GM12864 (cell line): ENCODE measurements at regions not wholly inside any gene's neighbourhood (a gene's known extent, or its start where the extent isn't known, plus 50 kb on each side); places are given as distances from the start of the nearest gene placed in this dataset.

Source experiments
- DNase-seq: peaks from one replicate; pipeline ENCODE4 v3.0.0-alpha.2; 2011; ENCODE audit warnings: low read depth
- H3K4me3 ChIP-seq: 2 replicates; pipeline ENCODE4 v1.5.1; 2011; ENCODE audit warnings: mild to moderate bottlenecking, low read depth, low read length, control low read depth
- TF ChIP-seq, protein P1 (sequence below): IDR thresholded peaks from 2 replicates; pipeline ENCODE4 v1.5.1; 2011; ENCODE audit warnings: low read depth, mild to moderate bottlenecking, moderate library complexity, low read length, control low read depth, inconsistent platforms; ENCODE audit errors: missing control alignments

GRCh38 chr12:114917307-114917706, 233.3 kb upstream of the TBX3 start:
- H3K4me3 ChIP-seq = no peak overlapping the region
- TF ChIP-seq, protein P1, sequence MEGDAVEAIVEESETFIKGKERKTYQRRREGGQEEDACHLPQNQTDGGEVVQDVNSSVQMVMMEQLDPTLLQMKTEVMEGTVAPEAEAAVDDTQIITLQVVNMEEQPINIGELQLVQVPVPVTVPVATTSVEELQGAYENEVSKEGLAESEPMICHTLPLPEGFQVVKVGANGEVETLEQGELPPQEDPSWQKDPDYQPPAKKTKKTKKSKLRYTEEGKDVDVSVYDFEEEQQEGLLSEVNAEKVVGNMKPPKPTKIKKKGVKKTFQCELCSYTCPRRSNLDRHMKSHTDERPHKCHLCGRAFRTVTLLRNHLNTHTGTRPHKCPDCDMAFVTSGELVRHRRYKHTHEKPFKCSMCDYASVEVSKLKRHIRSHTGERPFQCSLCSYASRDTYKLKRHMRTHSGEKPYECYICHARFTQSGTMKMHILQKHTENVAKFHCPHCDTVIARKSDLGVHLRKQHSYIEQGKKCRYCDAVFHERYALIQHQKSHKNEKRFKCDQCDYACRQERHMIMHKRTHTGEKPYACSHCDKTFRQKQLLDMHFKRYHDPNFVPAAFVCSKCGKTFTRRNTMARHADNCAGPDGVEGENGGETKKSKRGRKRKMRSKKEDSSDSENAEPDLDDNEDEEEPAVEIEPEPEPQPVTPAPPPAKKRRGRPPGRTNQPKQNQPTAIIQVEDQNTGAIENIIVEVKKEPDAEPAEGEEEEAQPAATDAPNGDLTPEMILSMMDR = no peak
- no peak for DNase-seq

DNA sequence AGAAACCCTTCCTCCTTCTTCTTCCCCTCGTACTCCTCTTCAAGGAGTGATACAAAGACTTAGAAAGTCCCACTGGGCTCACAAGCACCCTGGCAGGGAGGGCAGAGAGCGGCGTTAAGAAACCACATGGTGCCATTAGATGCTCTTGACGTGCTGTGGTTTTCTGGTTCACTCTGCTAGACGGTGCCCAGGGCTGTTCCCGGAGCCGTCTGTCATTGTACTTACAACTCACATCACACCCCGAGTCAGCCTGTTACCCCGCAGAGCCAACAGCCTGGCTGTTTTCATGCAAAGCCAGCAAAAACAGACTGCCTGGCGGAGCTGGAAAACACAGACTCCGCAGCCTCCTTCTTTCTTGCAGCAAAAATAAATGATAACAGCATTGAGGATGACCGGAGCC, 232.6 kb upstream of the TBX3 start:
- no peak for DNase-seq
- TF ChIP-seq, protein P1 = no peak
- H3K4me3 ChIP-seq = no peak overlapping the region

DNA sequence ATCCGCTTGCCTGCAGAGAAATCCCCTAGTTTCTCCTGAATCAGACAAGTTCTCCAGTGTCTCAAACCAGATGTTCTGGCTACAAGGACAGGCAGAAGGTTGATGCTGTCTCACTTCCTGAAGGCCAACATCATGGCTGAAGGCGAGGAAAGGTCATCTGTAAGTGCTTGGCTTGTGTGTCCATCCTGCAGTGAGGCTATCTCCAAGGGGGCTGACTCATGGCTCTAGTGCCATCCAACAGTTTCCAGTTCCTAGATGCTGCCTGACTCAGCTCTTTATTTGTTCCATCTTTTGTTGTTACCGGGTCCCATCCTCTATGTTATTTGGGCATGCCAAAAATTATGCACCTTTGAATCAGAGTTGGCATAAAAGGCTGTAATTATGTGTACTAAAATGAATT, 232.1 kb upstream of the TBX3 start:
- no peak for DNase-seq

GRCh38 chr12:114913871-114914801, 230.2 kb upstream of the TBX3 start:
- no peak overlapping the region for H3K4me3 ChIP-seq
- DNase-seq = no peak
- TF ChIP-seq, protein P1 = no peak

More for the DNA sequence above, 232.1 kb upstream of the TBX3 start:
- H3K4me3 ChIP-seq = no peak overlapping the region
- TF ChIP-seq, protein P1 = no peak

DNA sequence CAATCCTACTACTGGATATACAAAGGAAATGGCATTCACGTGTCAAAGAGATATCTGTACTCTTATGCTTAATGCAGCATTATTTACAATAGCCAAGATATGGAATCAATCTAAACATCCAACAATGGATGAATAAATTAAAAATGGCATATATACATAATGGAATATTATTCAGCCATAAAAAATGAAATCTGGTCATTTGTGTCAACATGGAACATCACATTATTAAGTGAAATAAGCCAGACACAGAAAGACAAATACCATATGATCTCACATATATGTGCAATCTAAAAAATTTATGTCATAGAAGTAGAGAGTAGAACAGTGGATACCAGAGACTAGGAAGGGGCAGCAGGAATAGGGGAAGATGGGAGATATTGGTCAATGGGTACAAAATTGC, 228.8 kb upstream of the TBX3 start:
- TF ChIP-seq, protein P1 = no peak
- no peak overlapping the region for H3K4me3 ChIP-seq
- DNase-seq = no peak

DNA sequence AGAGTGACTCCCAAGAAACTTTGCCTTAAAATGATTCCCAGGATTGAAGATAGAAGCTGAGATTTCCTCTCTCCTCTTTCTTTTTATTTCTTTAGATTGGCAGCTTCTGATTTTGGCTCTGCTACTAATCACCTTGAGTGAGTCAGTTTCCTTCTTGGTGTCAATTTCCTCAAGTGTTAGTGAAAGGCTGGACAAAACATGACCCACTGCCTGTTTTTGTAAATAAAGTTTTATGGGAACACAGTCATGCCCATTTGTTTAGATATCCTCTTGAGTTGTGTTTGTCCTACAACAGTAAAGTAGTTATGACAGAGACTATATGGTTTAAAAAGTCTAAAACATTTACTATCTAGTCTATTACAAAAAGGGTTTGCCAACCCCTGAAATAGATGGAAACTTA, 227.2 kb upstream of the TBX3 start:
- TF ChIP-seq, protein P1 = no peak
- no peak for DNase-seq
- no peak overlapping the region for H3K4me3 ChIP-seq
